ENCODE measurements at regions not wholly inside any gene's neighbourhood (a gene's known extent, or its start where the extent isn't known, plus 50 kb on each side); places are given as distances from the start of the nearest gene placed in this dataset.

DNA sequence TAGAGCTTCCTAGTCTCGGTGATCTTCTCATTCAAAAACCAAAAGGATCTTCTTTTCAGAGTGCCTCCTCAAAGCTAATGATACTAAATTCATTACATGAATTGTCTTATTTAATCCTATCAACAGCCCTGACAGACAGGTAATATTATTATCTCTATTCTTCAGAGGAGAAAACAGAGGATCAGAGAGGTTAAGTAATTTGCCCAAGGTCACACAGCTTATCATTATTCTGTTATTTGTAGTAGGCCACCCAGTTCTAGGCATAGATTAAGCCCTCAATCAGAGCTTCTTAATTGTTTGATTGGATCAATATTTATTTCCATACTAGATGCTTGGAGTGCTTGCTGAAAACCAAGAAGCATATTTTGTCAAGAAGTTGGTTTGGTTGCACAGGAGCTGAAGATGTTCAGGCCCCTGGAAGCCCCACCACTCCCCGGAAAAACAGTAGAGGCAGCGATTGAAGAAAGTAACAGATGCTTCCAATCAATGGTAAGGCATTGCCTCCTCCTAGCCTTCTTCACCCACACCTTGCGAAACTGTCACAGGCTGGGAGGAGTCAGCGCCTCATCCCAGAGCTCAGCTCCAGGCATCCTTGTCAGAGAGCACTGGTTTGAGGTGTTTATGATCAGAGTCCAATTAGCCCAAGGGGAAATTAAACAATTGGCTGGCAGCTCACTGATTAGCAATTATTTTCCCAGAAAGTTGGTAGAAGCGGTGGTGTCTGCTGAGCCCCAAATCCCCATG, 487.2 kb downstream of the BCL11A start:
- no peak for TF ChIP-seq CTCF (IDR thresholded peaks at IDR 0.05; ENCODE audit: borderline replicate concordance, extremely low read depth, low read length, poor library complexity, severe bottlenecking)
- TF ChIP-seq EZH2 (IDR thresholded peaks at IDR 0.05; ENCODE audit: borderline replicate concordance, low read depth, low read length, severe bottlenecking), result no peak
